ENCODE measurements at regions not wholly inside any gene's neighbourhood (a gene's known extent, or its start where the extent isn't known, plus 50 kb on each side); places are given as distances from the start of the nearest gene placed in this dataset.

DNA sequence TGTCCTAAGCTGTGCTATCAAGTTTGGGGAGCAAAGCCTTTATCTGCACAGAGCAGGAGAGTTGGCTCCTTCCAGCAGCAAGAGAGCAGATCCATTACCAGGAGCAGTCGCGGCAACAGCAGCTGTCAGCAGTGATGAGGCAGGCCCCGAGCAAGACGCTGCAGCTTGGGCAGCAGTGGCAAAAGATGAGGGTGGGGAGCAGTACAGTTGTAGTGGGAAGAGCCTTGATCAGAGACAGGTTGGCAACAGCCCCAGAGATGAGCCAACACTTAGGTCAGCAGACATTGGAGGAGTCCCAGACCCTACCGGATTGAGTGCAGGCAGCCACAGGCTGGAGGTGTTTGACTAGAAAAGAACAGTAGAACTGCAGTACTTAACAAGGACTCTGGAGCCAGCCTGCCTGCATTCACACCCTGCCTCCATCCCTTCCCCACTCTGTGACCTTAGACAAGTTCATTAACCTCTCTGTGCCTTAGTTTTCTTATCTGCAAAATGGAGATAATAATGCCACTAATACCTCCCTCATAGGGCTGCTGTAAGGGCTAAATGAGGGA, 117.1 kb upstream of the SERTAD2 start (continued):
- TF ChIP-seq CHD7 (IDR thresholded peaks at IDR 0.05; ENCODE audit: insufficient replicate concordance, low read length), result no peak

All from H1 (cell line).